ENCODE measurements at regions not wholly inside any gene's neighbourhood (a gene's known extent, or its start where the extent isn't known, plus 50 kb on each side); places are given as distances from the start of the nearest gene placed in this dataset.

DNA sequence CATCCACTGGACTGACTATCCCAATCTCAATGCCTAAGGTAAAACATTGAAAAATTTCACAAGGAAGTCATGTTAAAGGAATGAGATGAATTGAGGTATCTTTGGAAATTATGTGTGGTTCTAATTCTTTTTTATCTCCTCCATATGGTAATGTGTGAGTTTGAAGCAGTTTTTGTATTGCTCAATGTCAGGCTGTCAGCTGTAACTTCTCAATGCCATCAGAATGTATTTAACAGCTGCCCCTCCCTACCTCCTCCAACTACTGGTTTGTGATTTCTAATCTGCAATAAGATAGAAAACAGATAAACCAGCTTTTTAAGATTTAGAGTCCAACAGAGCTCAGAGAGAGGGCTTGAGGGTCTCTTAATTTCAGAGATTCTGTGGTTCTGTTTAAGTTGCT, 1005.8 kb upstream of the ADGRB3 start:
- peak; percentile 73 for DNase-seq (ENCODE audit: low read depth)
- TF ChIP-seq, protein P1, sequence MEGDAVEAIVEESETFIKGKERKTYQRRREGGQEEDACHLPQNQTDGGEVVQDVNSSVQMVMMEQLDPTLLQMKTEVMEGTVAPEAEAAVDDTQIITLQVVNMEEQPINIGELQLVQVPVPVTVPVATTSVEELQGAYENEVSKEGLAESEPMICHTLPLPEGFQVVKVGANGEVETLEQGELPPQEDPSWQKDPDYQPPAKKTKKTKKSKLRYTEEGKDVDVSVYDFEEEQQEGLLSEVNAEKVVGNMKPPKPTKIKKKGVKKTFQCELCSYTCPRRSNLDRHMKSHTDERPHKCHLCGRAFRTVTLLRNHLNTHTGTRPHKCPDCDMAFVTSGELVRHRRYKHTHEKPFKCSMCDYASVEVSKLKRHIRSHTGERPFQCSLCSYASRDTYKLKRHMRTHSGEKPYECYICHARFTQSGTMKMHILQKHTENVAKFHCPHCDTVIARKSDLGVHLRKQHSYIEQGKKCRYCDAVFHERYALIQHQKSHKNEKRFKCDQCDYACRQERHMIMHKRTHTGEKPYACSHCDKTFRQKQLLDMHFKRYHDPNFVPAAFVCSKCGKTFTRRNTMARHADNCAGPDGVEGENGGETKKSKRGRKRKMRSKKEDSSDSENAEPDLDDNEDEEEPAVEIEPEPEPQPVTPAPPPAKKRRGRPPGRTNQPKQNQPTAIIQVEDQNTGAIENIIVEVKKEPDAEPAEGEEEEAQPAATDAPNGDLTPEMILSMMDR (IDR thresholded peaks at IDR 0.05; ENCODE audit: low read length, missing control alignments), result no peak
- H3K4me3 ChIP-seq (replicated peaks; ENCODE audit: low read depth, low read length), result peak overlapping the region; percentile 15

DNA sequence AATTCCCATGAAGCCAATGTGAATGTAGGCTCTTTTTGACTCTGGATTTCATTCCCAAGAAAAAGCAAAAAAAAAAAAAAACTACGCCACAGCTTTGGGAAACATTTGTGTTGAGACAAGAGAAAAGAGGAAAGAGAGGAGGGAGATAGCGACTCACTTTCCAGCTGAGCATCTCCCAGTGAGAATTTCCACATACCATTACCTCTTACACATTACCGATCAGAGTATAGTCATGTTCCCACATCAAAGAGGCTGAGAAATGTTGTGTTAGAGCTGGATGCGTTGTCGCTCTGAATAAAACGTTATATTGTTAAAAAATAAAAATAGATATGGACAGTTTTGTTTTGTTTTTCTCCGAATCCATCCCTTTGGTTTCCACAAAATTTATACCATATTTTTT, 1019.3 kb upstream of the ADGRB3 start:
- no peak overlapping the region for H3K4me3 ChIP-seq (replicated peaks; ENCODE audit: low read depth, low read length)
- peak; percentile 30 for DNase-seq (ENCODE audit: low read depth)
- TF ChIP-seq, protein P1 (IDR thresholded peaks at IDR 0.05; ENCODE audit: low read length, missing control alignments), result no peak

DNA sequence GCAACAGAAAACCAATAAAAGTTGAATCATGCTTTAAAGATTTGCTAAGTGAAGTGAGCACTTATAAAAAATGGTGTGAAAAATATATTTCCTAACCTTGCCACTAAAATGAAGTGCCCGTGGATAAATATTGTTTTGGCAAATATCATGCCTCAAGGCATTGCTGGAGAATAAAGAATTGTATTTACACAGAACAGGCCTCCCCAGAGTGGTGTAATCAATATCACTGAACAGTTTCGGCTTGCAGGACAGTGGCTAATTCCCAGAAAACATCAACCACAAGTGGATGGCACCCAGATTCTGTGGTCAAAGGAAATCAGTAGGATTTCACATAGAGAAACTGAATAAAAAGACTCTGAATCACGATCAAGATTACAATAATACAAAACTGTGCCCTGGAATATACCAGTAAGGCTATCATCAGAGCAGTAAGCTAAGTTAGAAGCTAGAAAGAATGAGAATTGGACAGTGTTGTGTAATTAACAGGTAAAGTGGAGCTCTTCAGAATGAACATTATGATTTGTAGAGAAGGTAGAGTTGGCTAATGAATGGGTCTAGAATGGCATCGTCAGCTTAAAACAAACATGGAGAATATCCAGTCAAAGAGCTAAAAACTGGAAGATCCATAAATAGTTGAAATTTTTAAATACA, 1026.9 kb upstream of the ADGRB3 start:
- no peak for DNase-seq (ENCODE audit: low read depth)
- TF ChIP-seq, protein P1 (IDR thresholded peaks at IDR 0.05; ENCODE audit: low read length, missing control alignments), result no peak
- no peak overlapping the region for H3K4me3 ChIP-seq (replicated peaks; ENCODE audit: low read depth, low read length)

DNA sequence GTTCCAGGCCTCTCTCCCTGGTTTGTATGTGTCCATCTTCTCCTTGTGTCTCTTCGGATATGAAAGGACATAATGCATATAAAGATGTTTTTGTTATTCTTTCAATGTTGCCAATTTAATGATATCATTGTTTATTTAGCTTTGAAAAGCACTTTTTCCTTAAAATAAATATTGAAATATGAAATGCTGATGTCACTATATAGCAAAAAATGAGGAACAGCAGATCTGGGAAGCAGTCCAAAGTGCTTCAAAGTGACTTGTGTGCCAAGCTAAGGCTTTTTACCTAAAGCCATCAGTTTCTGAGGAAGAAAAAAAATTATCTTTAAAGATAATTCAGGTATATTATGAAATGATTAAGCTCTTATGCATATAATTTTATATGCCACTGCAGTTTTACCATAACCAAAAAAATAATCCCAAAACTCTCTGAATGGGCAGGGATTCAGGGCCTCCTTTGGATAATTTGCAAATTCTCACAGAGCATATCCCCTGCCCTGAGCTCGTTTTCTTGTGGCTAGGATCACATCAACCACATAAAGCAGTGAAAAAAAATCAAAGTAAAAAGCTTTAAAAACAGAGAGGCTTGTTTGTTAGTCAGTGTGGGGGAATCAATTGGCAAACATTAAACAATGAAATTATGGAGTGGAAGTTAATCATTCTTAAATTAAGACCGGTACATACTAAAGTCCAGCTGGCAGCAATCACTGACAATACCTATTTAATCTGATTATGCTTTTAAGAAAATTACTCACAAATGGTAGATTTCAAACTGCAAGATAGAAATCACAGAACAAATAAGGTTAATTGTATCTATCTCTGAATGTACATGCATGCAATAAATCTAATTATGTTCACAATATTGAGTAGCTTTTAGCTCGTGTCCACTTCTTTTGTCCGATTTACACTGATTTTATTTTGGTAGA, 1027.9 kb upstream of the ADGRB3 start:
- TF ChIP-seq, protein P1 (IDR thresholded peaks at IDR 0.05; ENCODE audit: low read length, missing control alignments), result no peak
- peak; percentile 66 for DNase-seq (ENCODE audit: low read depth)
- no peak overlapping the region for H3K4me3 ChIP-seq (replicated peaks; ENCODE audit: low read depth, low read length)

DNA sequence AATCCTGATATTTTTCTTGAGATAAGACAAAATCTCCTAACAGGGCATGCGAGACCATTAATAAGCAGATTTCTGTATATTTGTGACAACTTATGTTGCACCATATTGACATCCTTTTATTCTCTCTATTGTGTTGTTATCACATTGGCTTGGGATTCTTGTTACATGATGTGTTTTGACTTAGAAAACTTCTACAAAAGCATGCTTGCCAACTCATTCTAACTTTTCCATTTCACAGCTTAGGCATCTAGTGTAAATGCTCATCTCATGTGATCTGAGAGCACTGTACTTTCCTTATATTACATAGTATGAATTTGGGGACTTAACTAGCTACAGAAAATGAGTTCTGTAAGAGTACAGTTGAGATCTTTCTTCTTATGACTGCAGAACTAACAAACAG, 1040.7 kb upstream of the ADGRB3 start:
- H3K4me3 ChIP-seq (replicated peaks; ENCODE audit: low read depth, low read length), result no peak overlapping the region
- TF ChIP-seq, protein P1 (IDR thresholded peaks at IDR 0.05; ENCODE audit: low read length, missing control alignments), result no peak
- DNase-seq (ENCODE audit: low read depth), result peak; percentile 61

DNA sequence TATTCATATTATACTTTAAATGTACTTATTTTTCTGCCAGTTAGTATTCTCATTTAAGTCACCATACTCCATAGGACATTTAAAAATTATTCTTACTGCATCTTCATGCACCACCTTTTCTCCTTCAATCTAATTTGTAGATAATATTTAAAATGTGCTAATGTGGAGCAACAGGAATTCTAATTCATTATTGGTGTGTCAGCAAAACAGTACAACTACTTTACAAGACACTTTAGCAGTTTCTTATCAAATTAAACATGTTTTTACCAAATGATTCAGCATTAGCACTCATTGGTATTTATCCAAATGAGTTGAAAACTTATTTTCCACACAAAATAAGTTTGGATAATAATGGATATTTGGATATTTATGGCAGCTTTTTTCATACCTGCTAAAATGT, 1041.8 kb upstream of the ADGRB3 start:
- H3K4me3 ChIP-seq (replicated peaks; ENCODE audit: low read depth, low read length), result no peak overlapping the region
- TF ChIP-seq, protein P1 (IDR thresholded peaks at IDR 0.05; ENCODE audit: low read length, missing control alignments), result no peak
- DNase-seq (ENCODE audit: low read depth), result no peak

Data from fibroblast of pulmonary artery (primary cell).